GM19328 (cell line): ENCODE measurements at regions not wholly inside any gene's neighbourhood (a gene's known extent, or its start where the extent isn't known, plus 50 kb on each side); places are given as distances from the start of the nearest gene placed in this dataset.
"Not testable (repeated sequence)": the region's sequence is repeated elsewhere in the genome, so short reads cannot be mapped to it uniquely, and the experiment has no call there.

Source experiments
- ATAC-seq: cut with Tn5 transposase; IDR thresholded peaks from one replicate; pipeline ENCODE4 v1.9.1; 2021; ENCODE audit warnings: mild to moderate bottlenecking, moderate library complexity; ENCODE audit not compliant: unreplicated experiment

GRCh38 chr9:79390781-79391770 is 180.7 kb upstream of the TLE4 start:
- ATAC-seq, result no peak

GRCh38 chr9:79395228-79395627 is 176.5 kb upstream of the TLE4 start:
- no peak for ATAC-seq

GRCh38 chr9:79395755-79396154 is 176.0 kb upstream of the TLE4 start:
- ATAC-seq, result no peak

GRCh38 chr9:79396168-79396567 is 175.6 kb upstream of the TLE4 start:
- ATAC-seq, result no peak

- ATAC-seq, result no peak
Observed at GRCh38 chr9:79403495-79403894, 168.3 kb upstream of the TLE4 start.

GRCh38 chr9:79408200-79408599 is 163.6 kb upstream of the TLE4 start:
- ATAC-seq, result no peak

GRCh38 chr9:79408617-79409016 is 163.1 kb upstream of the TLE4 start:
- no peak for ATAC-seq

GRCh38 chr9:79409182-79409823 is 162.5 kb upstream of the TLE4 start:
- ATAC-seq, result no peak

GRCh38 chr9:79425840-79426239 is 145.9 kb upstream of the TLE4 start:
- no peak for ATAC-seq

GRCh38 chr9:79428422-79428821 is 143.3 kb upstream of the TLE4 start:
- no peak for ATAC-seq

GRCh38 chr9:79430619-79431018 is 141.1 kb upstream of the TLE4 start:
- ATAC-seq, result no peak

- ATAC-seq, result no peak
Observed at GRCh38 chr9:79431019-79431679, 140.6 kb upstream of the TLE4 start.

- ATAC-seq, result no peak
Observed at GRCh38 chr9:79432485-79432884, 139.3 kb upstream of the TLE4 start.

GRCh38 chr9:79433703-79434102 is 138.1 kb upstream of the TLE4 start:
- ATAC-seq, result no peak

GRCh38 chr9:79439221-79439620 is 132.5 kb upstream of the TLE4 start:
- ATAC-seq, result not testable (repeated sequence)

- ATAC-seq, result no peak
Observed at GRCh38 chr9:79446523-79447307, 125.0 kb upstream of the TLE4 start.

- no peak for ATAC-seq
Observed at GRCh38 chr9:79447308-79447605, 124.5 kb upstream of the TLE4 start.

- ATAC-seq, result no peak
Observed at GRCh38 chr9:79447762-79448161, 124.0 kb upstream of the TLE4 start.

- ATAC-seq, result no peak
Observed at GRCh38 chr9:79452265-79452664, 119.5 kb upstream of the TLE4 start.

GRCh38 chr9:79461712-79462111 is 110.1 kb upstream of the TLE4 start:
- no peak for ATAC-seq

GRCh38 chr9:79465156-79465555 is 106.6 kb upstream of the TLE4 start:
- no peak for ATAC-seq
